ENCODE measurements at regions not wholly inside any gene's neighbourhood (a gene's known extent, or its start where the extent isn't known, plus 50 kb on each side); places are given as distances from the start of the nearest gene placed in this dataset.

- no peak for TF ChIP-seq CTCF (IDR thresholded peaks at IDR 0.05; ENCODE audit: unreplicated experiment)
- no peak for DNase-seq
- Mint-ChIP-seq H3K4me1 (ENCODE audit: low read depth, unreplicated experiment) (peaks cover 10% of the 10 kb centered on the region), H3K27me3 (ENCODE audit: unreplicated experiment) (no peaks in the 10 kb centered on the region), H3K36me3 (ENCODE audit: insufficient read depth, unreplicated experiment) (no peaks in the 10 kb centered on the region), H3K9me3 (ENCODE audit: low read depth, unreplicated experiment) (no peaks in the 10 kb centered on the region), H3K4me3 (ENCODE audit: low read depth, unreplicated experiment) (no peak overlapping the region), H3K27ac (ENCODE audit: unreplicated experiment) (no peak overlapping the region)
- CTCF ChIA-PET, result no interaction called here
- intact Hi-C loops (cut with micrococcal nuclease; ENCODE audit: unreplicated experiment), result no loop called here
- BruUV-seq (replicated peaks), result no TSS peak
Measured at GRCh38 chr10:53597835-53598251, 825.3 kb upstream of the MBL2 start.

- Mint-ChIP-seq H3K27ac (ENCODE audit: unreplicated experiment) (no peak overlapping the region), H3K4me1 (ENCODE audit: low read depth, unreplicated experiment) (no peaks in the 10 kb centered on the region), H3K4me3 (ENCODE audit: low read depth, unreplicated experiment) (no peak overlapping the region), H3K36me3 (ENCODE audit: insufficient read depth, unreplicated experiment) (no peaks in the 10 kb centered on the region), H3K27me3 (ENCODE audit: unreplicated experiment) (no peaks in the 10 kb centered on the region), H3K9me3 (ENCODE audit: low read depth, unreplicated experiment) (no peaks in the 10 kb centered on the region)
- no TSS peak for BruUV-seq (replicated peaks)
- TF ChIP-seq CTCF (IDR thresholded peaks at IDR 0.05; ENCODE audit: unreplicated experiment), result no peak
- CTCF ChIA-PET, result interaction anchor here (0.6 kb wide), 1 partner anchor 269 kb away, joined by 4 read pairs; no protein-coding TSS in a partner anchor
- intact Hi-C loops (cut with micrococcal nuclease; ENCODE audit: unreplicated experiment), result loop anchor here (10.0 kb wide), 1 partner anchor 366 kb away; no protein-coding TSS in a partner anchor
- no peak for DNase-seq
Measured at GRCh38 chr10:53580465-53580864, 807.9 kb upstream of the MBL2 start.

GRCh38 chr10:53579773-53580172 is 807.2 kb upstream of the MBL2 start:
- CTCF ChIA-PET, result no interaction called here

GRCh38 chr10:53574024-53574423 is 801.4 kb upstream of the MBL2 start:
- Mint-ChIP-seq H3K27ac (ENCODE audit: unreplicated experiment) (no peak overlapping the region), H3K9me3 (ENCODE audit: low read depth, unreplicated experiment) (no peaks in the 10 kb centered on the region), H3K36me3 (ENCODE audit: insufficient read depth, unreplicated experiment) (no peaks in the 10 kb centered on the region), H3K4me3 (ENCODE audit: low read depth, unreplicated experiment) (no peak overlapping the region), H3K27me3 (ENCODE audit: unreplicated experiment) (no peaks in the 10 kb centered on the region), H3K4me1 (ENCODE audit: low read depth, unreplicated experiment) (no peaks in the 10 kb centered on the region)
- no peak for TF ChIP-seq CTCF (IDR thresholded peaks at IDR 0.05; ENCODE audit: unreplicated experiment)
- no TSS peak for BruUV-seq (replicated peaks)
- intact Hi-C loops (cut with micrococcal nuclease; ENCODE audit: unreplicated experiment), result no loop called here
- DNase-seq, result no peak
- CTCF ChIA-PET, result no interaction called here

More at GRCh38 chr10:53579773-53580172, 807.2 kb upstream of the MBL2 start:
- no peak for DNase-seq
- H3K4me1 Mint-ChIP-seq (ENCODE audit: low read depth, unreplicated experiment), result no peaks in the 10 kb centered on the region
- BruUV-seq (replicated peaks), result no TSS peak
- intact Hi-C loops (cut with micrococcal nuclease; ENCODE audit: unreplicated experiment), result loop anchor here (10.0 kb wide), 1 partner anchor 365 kb away; no protein-coding TSS in a partner anchor
- no peaks in the 10 kb centered on the region for H3K9me3 Mint-ChIP-seq (ENCODE audit: low read depth, unreplicated experiment)
- H3K36me3 Mint-ChIP-seq (ENCODE audit: insufficient read depth, unreplicated experiment), result no peaks in the 10 kb centered on the region
- no peaks in the 10 kb centered on the region for H3K27me3 Mint-ChIP-seq (ENCODE audit: unreplicated experiment)
- no peak for TF ChIP-seq CTCF (IDR thresholded peaks at IDR 0.05; ENCODE audit: unreplicated experiment)
- H3K4me3 Mint-ChIP-seq (ENCODE audit: low read depth, unreplicated experiment), result no peak overlapping the region
- H3K27ac Mint-ChIP-seq (ENCODE audit: unreplicated experiment), result no peak overlapping the region

Measured in Calu3 (cell line).